Osteocyte (in vitro differentiated cells): ENCODE measurements at regions not wholly inside any gene's neighbourhood (a gene's known extent, or its start where the extent isn't known, plus 50 kb on each side); places are given as distances from the start of the nearest gene placed in this dataset.

Experiments used
- DNase-seq: peaks from one replicate; pipeline ENCODE4 v3.0.0; 2021; ENCODE audit warnings: mixed read lengths; ENCODE audit not compliant: unreplicated experiment; ENCODE audit errors: extremely low spot score
- H3K27ac Mint-ChIP-seq: one replicate; pipeline ENCODE4 v1.8.0; 2021; ENCODE audit warnings: mild to moderate bottlenecking, mixed read lengths; ENCODE audit not compliant: unreplicated experiment
- H3K27me3 Mint-ChIP-seq: one replicate; pipeline ENCODE4 v1.8.0; 2021; ENCODE audit warnings: mixed read lengths; ENCODE audit not compliant: unreplicated experiment
- H3K36me3 Mint-ChIP-seq: one replicate; pipeline ENCODE4 v1.8.0; 2021; ENCODE audit warnings: mixed read lengths; ENCODE audit not compliant: unreplicated experiment
- H3K4me1 Mint-ChIP-seq: one replicate; pipeline ENCODE4 v1.8.0; 2021; ENCODE audit warnings: mixed read lengths; ENCODE audit not compliant: unreplicated experiment
- H3K4me3 Mint-ChIP-seq: one replicate; pipeline ENCODE4 v1.8.0; 2021; ENCODE audit warnings: mild to moderate bottlenecking, moderate library complexity, mixed read lengths; ENCODE audit not compliant: unreplicated experiment
- H3K9me3 Mint-ChIP-seq: one replicate; pipeline ENCODE4 v1.8.0; 2021; ENCODE audit warnings: mixed read lengths; ENCODE audit not compliant: unreplicated experiment
- TF ChIP-seq, protein P1 (sequence below): fragments of 200-600 bp; sonication (generic); IDR thresholded peaks from 2 replicates; pipeline ENCODE4 v1.5.0; 2021; ENCODE audit warnings: antibody characterized with exemption, mild to moderate bottlenecking, moderate library complexity

- DNase-seq = no peak
- Mint-ChIP-seq H3K27ac (no peak overlapping the region), H3K9me3 (peaks cover 12% of the 10 kb centered on the region), H3K4me1 (peaks cover 3% of the 10 kb centered on the region), H3K36me3 (no peaks in the 10 kb centered on the region), H3K27me3 (peaks cover 43% of the 10 kb centered on the region), H3K4me3 (no peak overlapping the region)
- TF ChIP-seq, protein P1, sequence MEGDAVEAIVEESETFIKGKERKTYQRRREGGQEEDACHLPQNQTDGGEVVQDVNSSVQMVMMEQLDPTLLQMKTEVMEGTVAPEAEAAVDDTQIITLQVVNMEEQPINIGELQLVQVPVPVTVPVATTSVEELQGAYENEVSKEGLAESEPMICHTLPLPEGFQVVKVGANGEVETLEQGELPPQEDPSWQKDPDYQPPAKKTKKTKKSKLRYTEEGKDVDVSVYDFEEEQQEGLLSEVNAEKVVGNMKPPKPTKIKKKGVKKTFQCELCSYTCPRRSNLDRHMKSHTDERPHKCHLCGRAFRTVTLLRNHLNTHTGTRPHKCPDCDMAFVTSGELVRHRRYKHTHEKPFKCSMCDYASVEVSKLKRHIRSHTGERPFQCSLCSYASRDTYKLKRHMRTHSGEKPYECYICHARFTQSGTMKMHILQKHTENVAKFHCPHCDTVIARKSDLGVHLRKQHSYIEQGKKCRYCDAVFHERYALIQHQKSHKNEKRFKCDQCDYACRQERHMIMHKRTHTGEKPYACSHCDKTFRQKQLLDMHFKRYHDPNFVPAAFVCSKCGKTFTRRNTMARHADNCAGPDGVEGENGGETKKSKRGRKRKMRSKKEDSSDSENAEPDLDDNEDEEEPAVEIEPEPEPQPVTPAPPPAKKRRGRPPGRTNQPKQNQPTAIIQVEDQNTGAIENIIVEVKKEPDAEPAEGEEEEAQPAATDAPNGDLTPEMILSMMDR = no peak
Observed at GRCh38 chr14:65179918-65180724, 77.8 kb upstream of the MAX start.

DNA sequence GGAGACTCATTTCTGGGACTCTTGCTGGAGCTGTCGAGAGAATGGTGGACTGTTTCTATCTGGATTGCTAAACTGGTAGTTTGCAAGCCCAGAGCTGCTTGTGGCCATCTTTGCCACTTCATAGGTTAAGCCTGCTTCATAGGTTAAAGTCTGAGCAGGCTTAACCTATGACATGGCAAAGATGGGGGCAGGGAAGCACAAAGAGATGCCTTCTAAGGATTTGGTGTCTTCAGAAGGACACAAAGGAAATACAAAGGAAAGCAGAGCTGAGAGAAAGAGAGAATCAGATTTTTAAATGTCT lies 78.4 kb upstream of the MAX start:
- H3K27ac Mint-ChIP-seq = no peak overlapping the region
- DNase-seq = no peak
- TF ChIP-seq, protein P1 = no peak
- peaks cover 48% of the 10 kb centered on the region for H3K27me3 Mint-ChIP-seq
- H3K4me3 Mint-ChIP-seq = no peak overlapping the region
- H3K36me3 Mint-ChIP-seq = no peaks in the 10 kb centered on the region
- peaks cover 12% of the 10 kb centered on the region for H3K9me3 Mint-ChIP-seq
- H3K4me1 Mint-ChIP-seq = peaks cover 3% of the 10 kb centered on the region

- Mint-ChIP-seq H3K9me3 (peaks cover 12% of the 10 kb centered on the region), H3K4me3 (no peak overlapping the region), H3K4me1 (peaks cover 8% of the 10 kb centered on the region), H3K27me3 (peaks cover 59% of the 10 kb centered on the region), H3K27ac (no peak overlapping the region), H3K36me3 (no peaks in the 10 kb centered on the region)
- TF ChIP-seq, protein P1 = no peak
- no peak for DNase-seq
Observed at GRCh38 chr14:65184032-65184764, 81.9 kb upstream of the MAX start.

DNA sequence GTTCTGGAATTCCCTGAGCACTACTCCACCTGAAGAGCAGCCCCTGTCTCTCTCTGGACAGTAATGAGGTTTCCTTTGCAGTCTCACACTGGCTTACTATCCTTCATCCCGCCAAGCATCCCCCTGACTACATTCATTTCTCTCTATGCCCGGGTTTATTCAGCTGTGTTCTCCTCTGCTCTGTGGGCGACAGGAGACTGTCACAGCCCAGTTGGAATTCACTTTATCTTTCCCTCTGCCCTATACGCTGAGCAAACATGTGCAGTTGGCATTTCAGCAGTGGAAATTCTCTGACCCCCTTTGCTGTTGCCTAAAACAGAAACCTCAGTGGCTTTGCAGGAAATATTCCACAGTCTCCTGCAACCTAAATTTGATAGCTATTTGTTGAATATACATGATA lies 83.5 kb upstream of the MAX start:
- no peaks in the 10 kb centered on the region for H3K36me3 Mint-ChIP-seq
- TF ChIP-seq, protein P1 = no peak
- no peak for DNase-seq
- peaks cover 12% of the 10 kb centered on the region for H3K9me3 Mint-ChIP-seq
- H3K27ac Mint-ChIP-seq = no peak overlapping the region
- peaks cover 8% of the 10 kb centered on the region for H3K4me1 Mint-ChIP-seq
- no peak overlapping the region for H3K4me3 Mint-ChIP-seq
- peaks cover 53% of the 10 kb centered on the region for H3K27me3 Mint-ChIP-seq

DNA sequence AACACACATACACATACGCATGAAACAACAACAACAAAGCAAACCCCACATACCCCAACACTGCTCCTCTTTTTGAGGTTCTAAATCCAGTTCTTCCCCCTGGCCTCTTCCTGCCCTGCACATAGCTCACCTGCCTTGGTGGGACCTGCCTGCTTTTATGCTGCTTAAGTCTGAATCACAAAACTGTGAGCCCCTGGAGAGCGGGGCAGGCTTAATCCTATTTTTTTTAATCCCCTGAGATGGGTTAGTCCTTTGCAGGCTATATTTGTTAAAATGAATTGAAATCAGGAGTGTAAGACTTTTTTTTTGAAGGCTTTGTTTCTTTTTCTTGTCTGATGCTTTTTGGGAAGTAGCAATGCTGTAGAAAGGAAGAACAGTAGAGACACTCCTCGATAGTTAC lies 84.6 kb upstream of the MAX start:
- H3K27ac Mint-ChIP-seq = no peak overlapping the region
- no peaks in the 10 kb centered on the region for H3K36me3 Mint-ChIP-seq
- H3K4me3 Mint-ChIP-seq = no peak overlapping the region
- H3K9me3 Mint-ChIP-seq = peaks cover 10% of the 10 kb centered on the region
- H3K27me3 Mint-ChIP-seq = peaks cover 53% of the 10 kb centered on the region
- peaks cover 8% of the 10 kb centered on the region for H3K4me1 Mint-ChIP-seq
- DNase-seq = no peak
- TF ChIP-seq, protein P1 = no peak
